Immature natural killer cell (primary cell): ENCODE measurements at regions not wholly inside any gene's neighbourhood (a gene's known extent, or its start where the extent isn't known, plus 50 kb on each side); places are given as distances from the start of the nearest gene placed in this dataset.

Experiments
- DNase-seq, 3 donors: peaks; one replicate each; pipeline ENCODE4 v3.0.0; 2022; ENCODE audit warnings: mixed read lengths in 1 of 3
- H3K27ac Mint-ChIP-seq, 6 donors: one replicate each; pipeline ENCODE4 v1.8.0; 2020; ENCODE audit warnings: mixed read lengths in 6 of 6, mild to moderate bottlenecking in 5 of 6, inconsistent platforms in 4 of 6, moderate library complexity in 3 of 6
- H3K27me3 Mint-ChIP-seq, 3 donors: one replicate each; pipeline ENCODE4 v1.8.0; 2020 to 2021; ENCODE audit warnings: low read depth in 3 of 3, mild to moderate bottlenecking in 3 of 3, mixed read lengths in 3 of 3, moderate library complexity in 3 of 3, inconsistent platforms in 1 of 3
- H3K36me3 Mint-ChIP-seq, 3 donors: one replicate each; pipeline ENCODE4 v1.8.0; 2020; ENCODE audit warnings: mixed read lengths in 3 of 3, inconsistent platforms in 2 of 3, mild to moderate bottlenecking in 2 of 3
- H3K4me1 Mint-ChIP-seq, 2 donors: one replicate each; pipeline ENCODE4 v1.8.0; 2020; ENCODE audit warnings: inconsistent platforms in 2 of 2, mild to moderate bottlenecking in 2 of 2, mixed read lengths in 2 of 2, moderate library complexity in 1 of 2
- H3K4me3 Mint-ChIP-seq, 5 donors: one replicate each; pipeline ENCODE4 v1.8.0; 2020; ENCODE audit warnings: mild to moderate bottlenecking in 5 of 5, mixed read lengths in 5 of 5, inconsistent platforms in 3 of 5, moderate library complexity in 3 of 5
- H3K9me3 Mint-ChIP-seq, 6 donors: one replicate each; pipeline ENCODE4 v1.8.0; 2020; ENCODE audit warnings: mild to moderate bottlenecking in 6 of 6, mixed read lengths in 6 of 6, inconsistent platforms in 4 of 6, moderate library complexity in 3 of 6

DNA sequence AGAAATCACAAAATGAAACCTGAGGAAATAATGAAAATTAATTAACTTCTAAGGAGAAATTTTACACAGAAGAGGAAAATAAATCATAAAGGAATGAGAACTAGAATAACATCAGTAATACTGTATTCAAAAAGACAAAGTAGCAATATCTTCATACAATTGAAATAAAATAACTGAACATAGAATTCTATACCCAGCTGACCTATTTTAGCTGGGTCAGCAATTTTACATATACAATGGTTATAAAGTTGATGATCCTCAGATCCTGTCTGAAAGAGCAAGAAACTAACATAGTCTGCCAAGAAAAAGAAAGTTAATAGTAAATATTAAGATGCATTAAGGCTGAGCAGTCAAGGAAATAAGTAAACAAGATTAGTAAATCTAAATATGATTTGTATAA is 93.0 kb upstream of the P3H2 start:
- Mint-ChIP-seq H3K4me3 (no peak overlapping the region), H3K4me1 (no peaks in the 10 kb centered on the region), H3K9me3 (peaks cover 0 to 6% (median 0%) of the 10 kb centered on the region in 6 donors), H3K27ac (no peak overlapping the region), H3K27me3 (no peaks in the 10 kb centered on the region), H3K36me3 (no peaks in the 10 kb centered on the region)
- no peak for DNase-seq

DNA sequence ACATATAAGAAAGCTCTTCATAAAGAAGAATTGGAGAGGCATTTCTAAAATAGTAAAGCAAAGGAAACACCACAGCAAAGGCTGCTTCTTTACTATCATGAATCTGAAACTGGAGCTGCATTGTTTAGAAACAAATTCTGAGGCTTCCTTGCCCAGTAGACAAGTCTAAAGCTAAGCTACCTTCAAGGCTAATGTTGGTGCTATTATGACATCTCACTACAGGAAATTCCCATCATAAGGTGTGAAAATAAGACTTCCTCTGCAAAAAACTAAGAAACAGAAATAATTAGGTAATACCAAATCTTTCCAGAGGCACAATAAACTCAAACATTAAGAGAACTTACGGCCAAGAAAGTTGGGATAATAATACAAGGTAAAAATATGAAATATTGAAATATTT is 89.9 kb upstream of the P3H2 start:
- no peak for DNase-seq
- Mint-ChIP-seq H3K9me3 (peaks cover 0 to 6% (median 0%) of the 10 kb centered on the region in 6 donors), H3K27me3 (no peaks in the 10 kb centered on the region), H3K36me3 (no peaks in the 10 kb centered on the region), H3K4me1 (no peaks in the 10 kb centered on the region), H3K27ac (no peak overlapping the region), H3K4me3 (no peak overlapping the region)

DNA sequence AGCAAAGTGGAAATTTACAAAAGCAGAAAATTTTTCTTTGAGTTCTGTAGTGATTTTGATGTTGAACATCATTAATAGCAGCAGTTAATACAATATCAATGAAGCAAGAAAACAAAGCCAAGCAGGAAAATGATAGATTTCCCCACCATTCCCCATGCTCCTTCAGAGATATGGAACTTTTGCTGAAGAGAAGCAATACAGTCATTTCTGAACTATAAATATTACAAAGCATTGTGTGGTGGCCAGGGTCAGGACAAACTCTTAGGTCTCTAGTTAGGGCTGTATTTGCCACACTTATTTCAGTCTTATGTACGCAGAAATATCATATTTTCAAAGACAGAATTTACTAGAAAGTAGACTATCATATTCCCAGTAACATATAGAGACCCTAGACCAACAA is 88.8 kb upstream of the P3H2 start:
- H3K36me3 Mint-ChIP-seq: no peaks in the 10 kb centered on the region
- H3K27me3 Mint-ChIP-seq: no peaks in the 10 kb centered on the region
- no peak for DNase-seq
- H3K27ac Mint-ChIP-seq: no peak overlapping the region
- no peaks in the 10 kb centered on the region for H3K4me1 Mint-ChIP-seq
- H3K9me3 Mint-ChIP-seq: peaks cover 0 to 6% (median 0%) of the 10 kb centered on the region in 6 donors
- no peak overlapping the region for H3K4me3 Mint-ChIP-seq

DNA sequence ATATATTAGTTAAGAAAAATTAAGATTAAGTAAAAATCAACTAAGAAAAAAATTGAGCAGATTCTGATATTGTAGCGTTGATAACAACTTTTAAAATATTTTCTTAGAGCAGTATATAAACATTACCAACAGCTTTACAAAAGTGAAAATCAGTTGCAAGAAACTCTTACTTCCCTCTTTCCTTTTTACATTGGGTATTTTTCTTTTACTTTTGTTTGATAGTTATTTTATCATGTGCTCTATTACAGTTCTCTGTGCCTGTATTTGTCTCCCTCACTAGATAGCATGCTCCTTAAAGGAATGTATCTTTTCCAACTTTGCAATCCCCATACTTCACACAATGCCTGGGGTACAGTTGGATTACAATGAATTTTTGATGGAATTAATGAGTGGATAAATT is 87.5 kb upstream of the P3H2 start:
- Mint-ChIP-seq H3K9me3 (peaks cover 0 to 6% (median 0%) of the 10 kb centered on the region in 6 donors), H3K4me1 (no peaks in the 10 kb centered on the region), H3K36me3 (no peaks in the 10 kb centered on the region), H3K4me3 (no peak overlapping the region), H3K27me3 (no peaks in the 10 kb centered on the region), H3K27ac (no peak overlapping the region)
- DNase-seq: no peak

DNA sequence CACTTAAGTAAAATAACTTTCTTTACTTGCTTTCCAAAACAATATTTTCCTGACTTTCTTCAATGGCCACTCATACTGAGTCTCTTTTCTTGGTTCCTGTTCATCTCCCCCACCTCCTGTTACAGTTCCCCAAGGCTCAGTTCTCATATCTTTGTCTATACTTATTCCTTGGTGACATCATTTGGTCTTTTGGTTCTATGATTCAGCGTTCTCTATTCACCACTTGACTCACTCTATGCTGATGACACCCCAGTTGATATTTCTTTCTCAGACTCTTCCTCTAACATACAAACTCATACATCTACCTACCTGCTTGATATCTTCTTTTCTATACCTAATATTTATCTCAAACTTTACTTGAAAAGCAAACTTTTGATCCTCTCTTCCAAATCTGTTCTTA is 85.0 kb upstream of the P3H2 start:
- Mint-ChIP-seq H3K4me3 (no peak overlapping the region), H3K27me3 (peaks cover 0 to 2% (median 0%) of the 10 kb centered on the region in 3 donors), H3K4me1 (no peaks in the 10 kb centered on the region), H3K27ac (no peak overlapping the region), H3K36me3 (no peaks in the 10 kb centered on the region), H3K9me3 (peaks cover 0 to 1% (median 0%) of the 10 kb centered on the region in 6 donors)
- DNase-seq: no peak

DNA sequence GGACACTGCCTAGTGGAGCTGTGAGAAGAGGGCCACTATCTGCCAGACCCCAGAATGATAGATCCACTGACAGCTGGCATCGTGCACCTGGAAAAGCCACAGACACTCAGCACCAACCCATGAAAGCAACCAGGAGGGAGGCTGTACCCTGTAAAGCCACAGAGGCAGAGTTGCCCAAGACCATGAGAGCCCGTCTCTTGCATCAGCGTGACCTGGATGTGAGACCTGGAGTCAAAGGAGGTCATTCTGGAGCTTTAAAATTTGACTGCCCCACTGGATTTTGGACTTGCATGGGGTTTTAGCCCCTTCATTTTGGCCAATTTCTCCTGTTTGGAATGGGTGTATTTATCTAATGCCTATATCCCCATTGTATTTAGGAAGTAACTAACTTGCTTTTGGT is 83.5 kb upstream of the P3H2 start:
- Mint-ChIP-seq H3K4me1 (no peaks in the 10 kb centered on the region), H3K27ac (no peak overlapping the region), H3K36me3 (no peaks in the 10 kb centered on the region), H3K27me3 (peaks cover 0 to 2% (median 0%) of the 10 kb centered on the region in 3 donors), H3K4me3 (no peak overlapping the region), H3K9me3 (peaks cover 0 to 1% (median 0%) of the 10 kb centered on the region in 6 donors)
- no peak for DNase-seq

DNA sequence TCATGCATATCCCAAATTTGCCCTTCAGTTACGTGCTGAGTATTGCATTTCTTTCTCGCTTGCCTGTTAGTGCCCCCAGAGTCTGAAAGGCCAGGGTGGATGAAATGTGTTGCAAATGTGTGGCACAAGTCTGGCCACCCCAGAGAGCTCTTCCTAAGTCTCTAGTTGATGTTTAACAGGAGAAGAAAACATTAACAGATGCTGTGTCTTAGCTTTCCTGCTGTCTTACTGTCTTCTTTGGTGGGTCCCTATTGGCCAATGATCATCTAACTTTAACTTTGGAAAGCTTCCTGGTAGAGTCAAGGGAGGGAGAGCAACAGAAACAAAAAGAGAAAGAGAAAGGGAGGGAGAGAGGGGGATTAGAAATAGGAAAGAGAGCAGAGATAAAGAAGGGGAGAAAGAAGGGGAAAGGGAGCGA is 76.7 kb upstream of the P3H2 start:
- no peak for DNase-seq

DNA sequence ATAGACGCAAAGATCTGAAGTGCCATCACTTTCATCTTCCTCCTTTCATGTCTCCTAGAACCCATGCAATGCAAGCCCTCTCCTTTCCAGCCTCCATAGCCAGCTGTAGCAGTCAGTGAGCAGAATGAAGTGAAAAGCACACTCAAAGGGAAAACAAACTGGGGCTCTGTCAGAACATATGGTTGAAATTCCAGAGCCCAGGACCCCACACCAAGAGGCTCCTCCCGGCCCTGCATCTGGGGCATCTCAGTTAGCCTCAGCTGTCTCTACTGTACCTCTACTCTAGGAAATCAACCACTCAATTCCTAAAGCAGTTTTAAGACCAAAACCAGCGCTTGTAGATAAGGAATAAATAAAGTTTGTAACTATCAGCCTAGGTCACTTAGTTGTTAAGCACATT is 73.8 kb upstream of the P3H2 start:
- H3K27me3 Mint-ChIP-seq: no peaks in the 10 kb centered on the region

More for the DNA sequence above, 76.7 kb upstream of the P3H2 start:
- Mint-ChIP-seq H3K4me3 (no peak overlapping the region), H3K36me3 (no peaks in the 10 kb centered on the region), H3K4me1 (no peaks in the 10 kb centered on the region), H3K27me3 (peaks cover 0 to 2% (median 0%) of the 10 kb centered on the region in 3 donors), H3K9me3 (no peaks in the 10 kb centered on the region), H3K27ac (no peak overlapping the region)

DNA sequence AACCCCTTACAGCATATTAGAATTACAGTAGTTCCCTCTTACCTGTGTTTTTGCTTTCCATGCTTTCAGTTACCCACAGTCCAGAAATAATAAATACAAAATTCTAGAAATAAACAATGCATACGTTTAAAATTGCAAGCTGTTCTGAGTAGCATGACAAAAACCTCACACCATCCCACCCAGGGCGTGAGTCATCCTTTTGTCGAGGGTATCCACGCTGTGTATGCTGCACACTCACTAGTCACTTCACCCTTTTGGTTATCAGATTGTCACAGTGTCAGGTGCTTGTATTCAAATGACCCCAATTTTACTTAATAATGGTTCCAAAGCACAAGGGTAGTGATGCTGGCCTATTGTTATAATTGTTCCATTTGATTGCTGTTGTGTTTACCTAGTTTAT is 72.5 kb upstream of the P3H2 start:
- Mint-ChIP-seq H3K27ac (no peak overlapping the region), H3K9me3 (peaks cover 0 to 4% (median 0%) of the 10 kb centered on the region in 6 donors)

More for the DNA sequence above, 73.8 kb upstream of the P3H2 start:
- no peak overlapping the region for H3K4me3 Mint-ChIP-seq
- no peak for DNase-seq
- H3K27ac Mint-ChIP-seq: no peak overlapping the region
- H3K4me1 Mint-ChIP-seq: no peaks in the 10 kb centered on the region
- H3K9me3 Mint-ChIP-seq: peaks cover 0 to 4% (median 0%) of the 10 kb centered on the region in 6 donors
- H3K36me3 Mint-ChIP-seq: no peaks in the 10 kb centered on the region

DNA sequence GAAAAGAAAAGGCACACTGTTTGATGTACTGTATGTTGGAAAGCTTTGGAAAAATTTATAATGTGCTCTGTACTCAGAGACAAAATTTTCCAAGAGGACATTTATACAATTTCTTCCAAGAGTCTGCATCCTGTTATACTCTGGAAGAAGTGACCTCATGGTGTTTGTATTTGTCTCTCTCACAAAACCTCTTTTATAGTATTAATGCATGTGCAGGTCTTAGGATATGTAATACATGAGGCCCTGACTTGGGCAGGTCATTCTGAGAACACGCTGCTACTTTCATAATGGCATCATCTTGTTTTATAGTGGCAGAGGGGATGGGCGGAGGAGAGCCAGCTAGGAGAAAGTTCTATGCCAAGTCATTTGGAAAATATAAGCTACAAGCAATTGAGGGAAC is 72.0 kb upstream of the P3H2 start:
- Mint-ChIP-seq H3K36me3 (no peaks in the 10 kb centered on the region), H3K4me1 (no peaks in the 10 kb centered on the region), H3K27ac (peak overlapping the region in 1 of 6 donors; percentile 1), H3K9me3 (peaks cover 0 to 4% (median 0%) of the 10 kb centered on the region in 6 donors), H3K4me3 (no peak overlapping the region), H3K27me3 (no peaks in the 10 kb centered on the region)
- no peak for DNase-seq

More for the DNA sequence above, 72.5 kb upstream of the P3H2 start:
- Mint-ChIP-seq H3K4me3 (no peak overlapping the region), H3K27me3 (no peaks in the 10 kb centered on the region), H3K36me3 (no peaks in the 10 kb centered on the region), H3K4me1 (no peaks in the 10 kb centered on the region)
- no peak for DNase-seq

DNA sequence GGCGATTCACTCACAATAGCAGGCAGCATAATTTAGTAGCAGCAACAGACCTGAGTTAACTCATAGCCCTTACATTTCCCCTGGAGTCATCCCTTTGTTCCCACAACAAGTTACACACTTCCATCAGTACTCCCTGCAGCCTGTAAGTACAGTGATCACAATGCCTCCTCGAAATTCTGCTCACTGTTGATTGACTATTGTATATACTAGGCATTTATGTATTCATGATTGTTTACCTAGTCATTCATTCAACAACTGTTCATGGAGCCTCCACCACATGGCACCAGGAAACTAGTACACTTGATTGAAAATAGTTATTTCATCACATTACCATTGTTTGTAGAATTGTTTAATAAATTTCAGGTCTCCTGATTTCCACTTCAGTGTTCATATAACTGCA is 71.4 kb upstream of the P3H2 start:
- no peaks in the 10 kb centered on the region for H3K27me3 Mint-ChIP-seq
- no peak overlapping the region for H3K27ac Mint-ChIP-seq
- no peaks in the 10 kb centered on the region for H3K4me1 Mint-ChIP-seq
- H3K4me3 Mint-ChIP-seq: no peak overlapping the region
- no peak for DNase-seq
- H3K36me3 Mint-ChIP-seq: no peaks in the 10 kb centered on the region
- peaks cover 0 to 4% (median 0%) of the 10 kb centered on the region in 6 donors for H3K9me3 Mint-ChIP-seq

DNA sequence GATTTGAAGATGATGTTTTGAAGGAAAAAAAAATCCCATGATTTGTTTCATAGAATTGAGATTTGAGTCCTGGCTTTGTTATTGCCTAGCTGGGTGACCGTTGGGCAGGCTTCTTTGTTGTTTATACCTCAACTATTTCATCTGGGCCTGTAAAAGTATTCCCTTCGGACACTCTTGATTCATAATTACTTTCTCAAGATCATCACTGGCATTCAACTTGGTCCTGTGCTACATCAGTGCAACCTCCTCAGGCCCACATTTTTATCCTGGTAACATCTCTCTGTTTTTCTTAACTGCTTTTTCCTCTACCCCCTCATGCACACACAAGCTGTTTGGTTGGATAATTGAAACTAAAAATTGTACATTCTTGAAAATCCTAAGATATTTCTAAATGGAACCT is 67.5 kb upstream of the P3H2 start:
- peaks cover 0 to 2% (median 0%) of the 10 kb centered on the region in 3 donors for H3K27me3 Mint-ChIP-seq
- H3K4me3 Mint-ChIP-seq: no peak overlapping the region
- DNase-seq: no peak
- H3K27ac Mint-ChIP-seq: no peak overlapping the region
- no peaks in the 10 kb centered on the region for H3K4me1 Mint-ChIP-seq
- no peaks in the 10 kb centered on the region for H3K36me3 Mint-ChIP-seq
- H3K9me3 Mint-ChIP-seq: peaks cover 0 to 8% (median 0%) of the 10 kb centered on the region in 6 donors

DNA sequence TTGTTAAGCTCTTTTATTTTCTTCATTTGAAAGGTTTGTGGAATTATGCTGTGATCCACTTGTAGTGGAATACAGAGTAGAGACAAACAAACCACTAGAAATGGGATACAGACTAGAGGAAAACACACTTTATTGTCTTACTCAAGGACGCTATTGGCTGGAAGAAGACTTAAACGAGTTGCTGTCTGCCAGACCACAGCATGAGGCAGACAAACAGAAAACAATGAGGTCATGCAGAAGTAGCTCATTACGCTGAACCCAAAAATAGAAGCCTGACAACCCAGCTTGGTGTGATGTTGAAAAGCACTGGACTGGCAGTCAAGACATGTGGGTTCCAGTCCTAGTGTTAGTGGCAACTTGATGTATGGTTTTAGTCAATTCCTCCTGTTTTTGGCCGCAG is 62.4 kb upstream of the P3H2 start:
- H3K9me3 Mint-ChIP-seq: peaks cover 0 to 5% (median 0%) of the 10 kb centered on the region in 6 donors

DNA sequence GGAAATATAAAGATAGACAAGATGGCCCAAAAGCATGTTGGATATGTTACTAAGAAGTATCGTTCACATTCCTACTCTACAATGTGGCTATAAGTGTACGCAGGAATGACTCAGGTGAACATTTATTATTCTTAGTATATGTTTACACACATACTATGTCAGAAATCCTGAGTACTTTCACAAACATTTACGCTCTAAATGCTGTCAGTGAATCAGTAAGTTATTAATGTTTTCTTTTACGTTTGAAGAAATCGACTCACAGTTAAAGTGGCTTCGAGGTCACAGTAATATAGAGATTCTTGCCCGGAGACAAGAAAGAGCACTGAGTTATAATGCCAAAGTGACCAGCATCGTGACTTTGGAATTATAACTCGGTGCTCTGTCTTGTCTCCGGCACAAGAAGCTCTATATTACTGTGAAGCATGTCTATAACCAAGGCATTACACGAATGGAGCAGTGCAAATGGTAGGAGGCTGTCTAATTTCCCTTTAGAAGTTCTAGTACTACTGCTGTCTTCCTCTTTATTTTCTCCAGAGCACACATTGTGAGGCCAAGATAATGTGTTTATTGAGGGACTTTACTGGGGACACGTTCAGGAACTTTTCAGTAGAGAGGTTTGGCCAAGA is 61.8 kb upstream of the P3H2 start:
- no peak overlapping the region for H3K4me3 Mint-ChIP-seq
- no peak overlapping the region for H3K27ac Mint-ChIP-seq
- DNase-seq: no peak
- peaks cover 0 to 5% (median 0%) of the 10 kb centered on the region in 6 donors for H3K9me3 Mint-ChIP-seq
- H3K4me1 Mint-ChIP-seq: no peaks in the 10 kb centered on the region
- H3K36me3 Mint-ChIP-seq: no peaks in the 10 kb centered on the region
- peaks cover 0 to 2% (median 0%) of the 10 kb centered on the region in 3 donors for H3K27me3 Mint-ChIP-seq

More for the DNA sequence above, 62.4 kb upstream of the P3H2 start:
- no peak overlapping the region for H3K4me3 Mint-ChIP-seq
- H3K27ac Mint-ChIP-seq: no peak overlapping the region
- no peak for DNase-seq
- no peaks in the 10 kb centered on the region for H3K36me3 Mint-ChIP-seq
- H3K4me1 Mint-ChIP-seq: no peaks in the 10 kb centered on the region
- H3K27me3 Mint-ChIP-seq: peaks cover 0 to 2% (median 0%) of the 10 kb centered on the region in 3 donors

DNA sequence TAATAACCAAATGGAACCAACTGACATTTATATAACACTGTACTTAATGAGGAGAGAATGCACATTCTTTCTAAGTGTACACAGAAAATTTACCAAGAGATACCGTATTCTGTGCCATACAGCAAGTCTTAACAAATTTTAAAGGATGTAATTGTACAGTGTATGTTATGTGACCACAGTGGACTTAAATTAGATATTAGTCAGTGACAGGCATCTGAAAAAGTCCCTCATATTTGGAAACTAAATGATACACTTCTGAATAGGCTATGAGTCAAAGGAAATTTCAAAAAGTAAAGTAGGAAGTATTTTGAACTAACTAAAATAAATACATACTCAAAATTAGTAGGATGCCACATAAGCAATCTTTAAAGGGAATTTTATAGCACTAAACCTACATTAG is 59.6 kb upstream of the P3H2 start:
- Mint-ChIP-seq H3K9me3 (peaks cover 0 to 6% (median 0%) of the 10 kb centered on the region in 6 donors), H3K4me1 (no peaks in the 10 kb centered on the region), H3K4me3 (no peak overlapping the region), H3K27me3 (peaks cover 0 to 1% (median 0%) of the 10 kb centered on the region in 3 donors), H3K36me3 (no peaks in the 10 kb centered on the region), H3K27ac (no peak overlapping the region)
- DNase-seq: no peak
